Stimulated activated naive CD8-positive, alpha-beta T cell treated with anti-CD3 and anti-CD28 coated beads, Interleukin-15, amount 100 ng/mL, for 72 hours (primary cell): ENCODE measurements at regions not wholly inside any gene's neighbourhood (a gene's known extent, or its start where the extent isn't known, plus 50 kb on each side); places are given as distances from the start of the nearest gene placed in this dataset.
"Not testable (repeated sequence)": the region's sequence is repeated elsewhere in the genome, so short reads cannot be mapped to it uniquely, and the experiment has no call there.

Experiments
- ATAC-seq: fragments of 150-1000 bp; cut with Tn5 transposase; 2 replicates; pipeline ENCODE4 v1.10.0; 2021; ENCODE audit warnings: mild to moderate bottlenecking, moderate library complexity
- DNase-seq, 2 donors: peaks; one replicate each; pipeline ENCODE4 v3.0.0; 2021 to 2022
- H3K27ac Mint-ChIP-seq, 2 donors: one replicate each; pipeline ENCODE4 v1.8.0; 2022; ENCODE audit warnings: mild to moderate bottlenecking in 2 of 2, mixed read lengths in 2 of 2, moderate library complexity in 2 of 2
- H3K27me3 Mint-ChIP-seq: one replicate; pipeline ENCODE4 v1.8.0; 2022; ENCODE audit warnings: mixed read lengths
- H3K4me1 Mint-ChIP-seq: one replicate; pipeline ENCODE4 v1.8.0; 2022; ENCODE audit warnings: mild to moderate bottlenecking, mixed read lengths
- H3K4me3 Mint-ChIP-seq, 2 donors: one replicate each; pipeline ENCODE4 v1.8.0; 2022; ENCODE audit warnings: mild to moderate bottlenecking in 2 of 2, mixed read lengths in 2 of 2, moderate library complexity in 1 of 2
- H3K9me3 Mint-ChIP-seq, 2 donors: one replicate each; pipeline ENCODE4 v1.8.0; 2022; ENCODE audit warnings: mixed read lengths in 2 of 2

DNA sequence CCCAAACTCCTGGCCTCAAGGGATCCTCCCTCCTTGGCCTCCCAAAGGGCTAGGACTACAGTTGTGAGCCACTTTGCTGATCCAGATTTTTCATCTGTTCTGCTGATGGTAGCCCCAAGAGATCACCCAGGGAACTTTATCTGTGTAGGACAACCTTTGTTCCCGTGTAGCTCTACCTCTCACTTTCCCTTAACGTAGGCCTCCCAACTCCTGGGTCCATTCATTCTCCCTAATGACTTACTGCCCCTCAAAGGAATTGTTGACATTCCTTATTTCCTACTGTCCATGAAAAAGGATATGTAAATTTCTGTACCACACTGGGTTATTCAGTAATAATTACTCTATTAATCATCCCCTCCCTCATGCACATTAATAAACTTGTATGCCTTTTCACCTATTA, 51.0 kb upstream of the PHF24 start:
- Mint-ChIP-seq H3K4me3 (no peak overlapping the region), H3K4me1 (no peaks in the 10 kb centered on the region), H3K9me3 (no peaks in the 10 kb centered on the region), H3K27me3 (peaks cover 18% of the 10 kb centered on the region), H3K27ac (no peak overlapping the region)
- DNase-seq (no peak), ATAC-seq (no peak)

DNA sequence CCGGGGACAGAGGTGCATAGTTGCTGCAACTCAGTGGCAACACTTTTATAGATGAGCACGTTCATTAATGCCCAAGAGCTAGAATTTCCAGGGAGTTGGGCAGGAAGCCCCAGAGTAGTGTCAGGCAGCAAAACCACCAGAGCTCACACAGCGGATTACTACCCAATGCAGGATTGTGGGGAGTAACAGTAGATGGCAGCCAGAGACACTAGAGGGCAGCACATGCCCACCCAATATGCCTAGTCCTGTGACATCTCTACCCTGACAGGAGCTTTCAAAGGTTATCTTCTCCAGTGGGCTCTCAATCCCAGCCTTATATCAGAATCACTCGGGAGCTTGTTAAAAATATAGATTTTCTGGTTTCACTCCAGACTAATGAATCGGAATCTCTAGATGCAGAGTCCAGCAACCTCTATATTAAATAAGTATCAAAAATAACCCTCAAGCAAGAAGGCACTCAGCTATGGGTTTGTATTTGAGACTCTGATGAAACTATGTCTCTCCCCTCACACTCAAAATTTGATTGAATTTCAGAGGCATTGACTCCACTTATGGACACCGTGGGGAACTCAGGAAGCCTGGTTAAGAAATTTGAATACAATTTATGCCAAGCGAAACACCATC, 58.4 kb upstream of the PHF24 start:
- Mint-ChIP-seq H3K27me3 (peaks cover 47% of the 10 kb centered on the region), H3K9me3 (no peaks in the 10 kb centered on the region), H3K4me3 (no peak overlapping the region), H3K27ac (no peak overlapping the region), H3K4me1 (no peaks in the 10 kb centered on the region)
- ATAC-seq (peak; percentile 100), DNase-seq (peak; percentile 74 to 75)

DNA sequence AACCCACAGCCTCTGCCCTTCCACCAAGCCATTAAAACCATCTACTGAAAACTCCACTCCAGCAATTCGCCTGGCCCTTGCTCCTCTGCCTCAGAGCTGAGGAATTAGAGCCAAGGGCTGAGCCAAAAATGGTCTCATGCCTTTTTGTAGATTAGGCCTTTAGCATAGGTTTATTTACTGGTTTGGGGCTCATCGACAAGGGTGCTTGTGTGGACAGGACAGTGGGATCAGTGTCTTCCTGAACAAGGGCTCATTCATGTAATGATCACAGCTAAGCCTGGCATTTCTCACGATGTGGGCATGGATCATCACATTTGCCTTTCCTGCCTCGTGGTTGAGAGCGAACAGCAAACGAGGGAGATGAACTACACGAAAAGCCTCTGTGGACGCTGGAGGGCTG, 59.2 kb upstream of the PHF24 start:
- no peak for DNase-seq
- Mint-ChIP-seq H3K27ac (no peak overlapping the region), H3K4me1 (no peaks in the 10 kb centered on the region), H3K27me3 (peaks cover 55% of the 10 kb centered on the region), H3K9me3 (no peaks in the 10 kb centered on the region), H3K4me3 (no peak overlapping the region)
- ATAC-seq, result no peak

DNA sequence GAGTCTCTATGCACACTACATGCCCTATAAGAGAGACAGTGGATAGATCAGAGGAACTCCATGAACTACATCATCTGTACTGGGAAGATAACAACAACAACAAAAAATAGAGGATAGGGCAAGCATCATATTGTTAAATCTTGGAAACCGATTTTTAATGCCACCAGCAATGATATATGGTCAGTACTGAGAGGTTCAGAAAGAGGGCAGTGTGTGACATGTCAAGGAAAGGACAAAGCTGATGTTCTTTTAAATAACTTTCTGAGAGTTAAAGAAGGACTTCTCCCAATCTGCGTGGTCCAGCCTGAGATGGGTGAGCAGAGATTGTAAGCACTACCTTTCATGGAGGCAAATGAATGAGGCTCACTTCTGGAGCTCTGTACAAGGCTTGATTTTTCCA, 62.0 kb upstream of the PHF24 start:
- peaks cover 75% of the 10 kb centered on the region for H3K27me3 Mint-ChIP-seq
- no peak for ATAC-seq
- H3K4me1 Mint-ChIP-seq, result no peaks in the 10 kb centered on the region
- H3K27ac Mint-ChIP-seq, result no peak overlapping the region
- no peak for DNase-seq
- H3K4me3 Mint-ChIP-seq, result no peak overlapping the region
- H3K9me3 Mint-ChIP-seq, result no peaks in the 10 kb centered on the region

DNA sequence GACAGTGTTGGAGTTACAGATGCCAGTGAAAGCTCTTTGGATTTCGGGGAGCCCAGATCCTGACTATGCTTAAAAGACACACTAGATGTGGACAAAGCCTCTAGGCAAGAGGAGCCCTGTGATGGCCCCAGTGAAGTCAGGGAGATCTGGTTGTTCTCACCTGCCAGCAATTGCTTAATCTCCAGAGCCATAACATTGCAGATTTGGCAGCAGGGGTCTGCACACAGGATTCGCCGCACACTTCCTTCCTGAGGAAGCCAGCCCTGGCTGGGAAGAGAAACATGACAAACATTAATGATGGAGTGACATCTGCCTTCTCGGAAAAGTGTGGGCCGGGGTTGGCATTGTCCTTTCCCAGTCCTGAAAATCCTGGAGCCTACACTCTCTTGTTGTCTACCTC, 65.2 kb upstream of the PHF24 start:
- Mint-ChIP-seq H3K9me3 (no peaks in the 10 kb centered on the region), H3K27me3 (peaks cover 57% of the 10 kb centered on the region), H3K27ac (no peak overlapping the region), H3K4me1 (no peaks in the 10 kb centered on the region), H3K4me3 (no peak overlapping the region)
- DNase-seq, result no peak
- no peak for ATAC-seq

DNA sequence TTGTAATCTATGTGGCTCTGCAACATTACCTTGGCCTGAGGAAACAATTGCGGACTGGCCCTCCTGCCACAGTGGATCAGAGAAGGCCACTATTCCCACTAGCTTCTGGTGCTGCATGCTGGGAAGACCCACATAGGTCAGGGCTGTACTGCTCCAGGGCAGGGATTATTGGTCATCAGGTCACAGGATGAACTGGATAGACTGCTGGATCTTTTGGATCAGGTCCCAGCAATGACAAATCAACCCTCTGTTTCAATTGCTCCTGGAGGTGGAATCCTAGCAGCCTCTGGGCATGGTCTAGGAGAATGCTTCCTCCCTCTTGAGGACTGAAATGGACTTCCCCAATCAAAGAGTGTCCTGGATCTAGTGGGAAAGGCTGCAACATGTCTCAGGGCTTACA, 66.7 kb upstream of the PHF24 start:
- H3K4me3 Mint-ChIP-seq, result no peak overlapping the region
- DNase-seq, result no peak
- H3K9me3 Mint-ChIP-seq, result no peaks in the 10 kb centered on the region
- no peak for ATAC-seq
- H3K27ac Mint-ChIP-seq, result no peak overlapping the region
- no peaks in the 10 kb centered on the region for H3K4me1 Mint-ChIP-seq
- peaks cover 45% of the 10 kb centered on the region for H3K27me3 Mint-ChIP-seq

DNA sequence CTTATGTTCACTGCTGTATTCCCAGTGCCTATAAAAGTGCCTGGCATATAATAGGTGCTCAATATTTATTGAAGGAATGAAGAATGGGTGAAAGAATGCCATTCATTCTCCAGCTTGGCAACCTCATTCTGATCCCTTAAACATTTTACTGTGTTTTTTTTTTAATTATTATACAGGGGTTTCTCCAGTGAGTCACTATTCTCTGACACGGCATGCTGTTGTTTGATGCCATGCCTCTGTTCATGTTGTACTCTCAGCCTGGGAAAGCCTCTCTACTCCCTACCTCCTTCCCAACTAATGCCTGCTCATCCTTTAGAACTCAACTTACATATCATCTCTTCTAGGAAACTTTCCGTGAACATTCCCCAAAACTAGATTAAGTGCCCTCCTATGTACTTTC, 70.2 kb upstream of the PHF24 start:
- Mint-ChIP-seq H3K9me3 (no peaks in the 10 kb centered on the region), H3K27me3 (peaks cover 9% of the 10 kb centered on the region), H3K4me1 (no peaks in the 10 kb centered on the region), H3K27ac (no peak overlapping the region), H3K4me3 (no peak overlapping the region)
- DNase-seq (no peak), ATAC-seq (no peak)

DNA sequence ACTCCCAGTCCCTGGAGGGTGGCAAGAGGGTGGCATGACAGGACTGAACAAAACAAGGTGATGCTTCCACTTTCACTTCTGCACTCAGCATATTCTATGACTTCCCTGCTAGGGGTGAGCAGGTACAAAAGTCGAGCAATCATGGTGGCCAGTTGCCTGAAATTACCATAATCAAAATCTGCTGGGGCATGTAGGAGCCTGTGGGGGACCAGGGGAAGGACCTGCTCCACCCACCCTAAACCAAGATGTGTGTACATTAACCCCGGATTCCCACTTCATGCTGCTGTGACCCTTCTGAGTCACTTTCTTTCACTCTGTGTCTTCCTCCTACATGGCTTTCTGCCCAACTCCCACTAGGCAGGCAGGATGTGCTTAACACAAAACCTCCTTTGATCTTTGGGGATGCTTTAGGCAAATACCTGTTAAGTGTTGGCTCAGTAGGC, 73.3 kb upstream of the PHF24 start:
- H3K4me3 Mint-ChIP-seq, result peak overlapping the region in 1 of 2 donors; percentile 1
- H3K27me3 Mint-ChIP-seq, result peaks cover 8% of the 10 kb centered on the region
- H3K4me1 Mint-ChIP-seq, result no peaks in the 10 kb centered on the region
- H3K27ac Mint-ChIP-seq, result no peak overlapping the region
- no peaks in the 10 kb centered on the region for H3K9me3 Mint-ChIP-seq
- ATAC-seq, result peak; percentile 95
- peak; percentile 19 to 61 for DNase-seq

DNA sequence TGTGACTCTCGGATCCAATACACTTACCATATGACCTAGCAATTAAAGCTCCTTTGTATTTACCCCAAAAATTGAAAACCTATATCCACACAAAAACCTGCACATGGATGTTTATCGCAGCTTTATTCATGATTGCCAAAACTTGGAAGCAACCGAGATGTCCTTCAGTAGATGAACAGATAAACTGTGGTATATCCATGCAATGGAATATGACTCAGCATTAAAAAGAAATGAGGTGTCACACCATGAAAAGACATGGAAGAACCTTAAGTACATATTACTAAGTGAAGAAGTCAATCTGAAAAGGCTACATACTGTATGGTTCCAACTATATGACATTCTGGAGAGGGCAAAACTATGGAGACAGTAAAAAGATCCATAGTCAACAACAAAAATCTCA, 82.0 kb upstream of the PHF24 start:
- Mint-ChIP-seq H3K27ac (no peak overlapping the region), H3K4me1 (no peaks in the 10 kb centered on the region), H3K27me3 (peaks cover 47% of the 10 kb centered on the region), H3K4me3 (no peak overlapping the region), H3K9me3 (no peaks in the 10 kb centered on the region)
- DNase-seq (no peak), ATAC-seq (no peak)

DNA sequence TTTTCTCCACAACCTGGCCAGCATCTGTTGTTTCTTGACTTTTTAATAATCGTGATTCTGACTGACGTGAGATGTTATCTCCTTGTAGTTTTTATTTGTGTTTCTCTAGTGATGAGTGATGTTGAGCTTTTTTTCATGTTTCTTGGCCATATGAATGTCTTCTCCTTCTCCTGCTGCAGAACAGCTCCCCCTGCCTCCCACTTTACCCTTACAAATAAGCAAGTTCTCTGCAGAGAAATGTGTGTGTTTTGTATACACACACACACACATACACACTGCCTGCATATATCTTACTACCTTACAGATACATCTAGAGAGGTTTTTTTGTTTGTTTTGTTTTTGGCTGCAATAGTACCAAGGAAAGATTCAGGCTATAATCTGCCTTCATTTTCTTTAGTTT, 88.7 kb upstream of the PHF24 start:
- Mint-ChIP-seq H3K9me3 (peaks cover under 1% of the 10 kb centered on the region in 2 donors), H3K27me3 (peaks cover 18% of the 10 kb centered on the region), H3K4me1 (no peaks in the 10 kb centered on the region), H3K4me3 (no peak overlapping the region), H3K27ac (no peak overlapping the region)
- ATAC-seq, result no peak
- DNase-seq, result no peak

DNA sequence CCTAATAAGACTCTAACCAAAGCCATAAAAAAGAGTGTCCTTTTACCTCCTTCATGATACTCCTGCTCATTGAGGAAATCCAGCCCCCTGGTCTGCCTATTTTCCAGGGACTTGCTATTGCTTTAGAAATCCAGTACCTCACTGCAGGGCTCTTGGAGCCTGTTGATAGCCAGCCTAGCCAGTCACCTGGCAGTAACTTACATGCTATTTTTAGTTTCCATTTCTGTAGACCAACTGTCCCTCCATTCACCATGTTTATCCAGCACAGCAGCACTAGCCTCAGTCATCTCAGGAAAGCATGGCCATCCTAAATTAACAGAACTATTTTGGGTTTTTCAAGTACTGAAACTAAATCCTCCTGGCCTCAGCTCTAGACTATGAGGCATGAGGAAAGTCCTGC, 91.5 kb upstream of the PHF24 start:
- DNase-seq, result no peak
- no peaks in the 10 kb centered on the region for H3K4me1 Mint-ChIP-seq
- H3K4me3 Mint-ChIP-seq, result no peak overlapping the region
- H3K9me3 Mint-ChIP-seq, result peaks cover 10 to 15% of the 10 kb centered on the region in 2 donors
- ATAC-seq, result no peak
- peaks cover 34% of the 10 kb centered on the region for H3K27me3 Mint-ChIP-seq
- no peak overlapping the region for H3K27ac Mint-ChIP-seq

DNA sequence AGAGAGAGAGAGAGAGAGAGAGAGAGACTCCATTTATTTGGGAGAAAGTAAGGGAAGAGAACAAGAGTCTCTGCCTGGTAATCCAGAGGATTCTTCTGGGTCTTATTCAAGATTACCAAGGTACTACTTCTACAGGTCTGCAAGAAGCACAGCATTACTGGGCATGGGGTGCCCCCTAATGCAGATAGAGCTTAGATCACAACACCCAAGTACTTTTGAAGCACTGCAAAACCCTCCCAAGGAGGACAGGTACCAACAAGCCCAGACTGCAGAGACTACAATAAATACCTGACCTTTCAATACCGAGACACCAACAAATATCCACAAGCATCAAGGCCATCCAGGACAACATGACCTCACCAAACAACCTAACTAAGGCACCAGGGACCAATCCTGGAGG, 94.7 kb upstream of the PHF24 start:
- Mint-ChIP-seq H3K4me1 (no peaks in the 10 kb centered on the region), H3K27ac (peak overlapping the region in 1 of 2 donors; percentile 79), H3K27me3 (peaks cover 51% of the 10 kb centered on the region), H3K9me3 (peaks cover 10 to 16% of the 10 kb centered on the region in 2 donors), H3K4me3 (no peak overlapping the region)
- DNase-seq (no peak), ATAC-seq (no peak)

DNA sequence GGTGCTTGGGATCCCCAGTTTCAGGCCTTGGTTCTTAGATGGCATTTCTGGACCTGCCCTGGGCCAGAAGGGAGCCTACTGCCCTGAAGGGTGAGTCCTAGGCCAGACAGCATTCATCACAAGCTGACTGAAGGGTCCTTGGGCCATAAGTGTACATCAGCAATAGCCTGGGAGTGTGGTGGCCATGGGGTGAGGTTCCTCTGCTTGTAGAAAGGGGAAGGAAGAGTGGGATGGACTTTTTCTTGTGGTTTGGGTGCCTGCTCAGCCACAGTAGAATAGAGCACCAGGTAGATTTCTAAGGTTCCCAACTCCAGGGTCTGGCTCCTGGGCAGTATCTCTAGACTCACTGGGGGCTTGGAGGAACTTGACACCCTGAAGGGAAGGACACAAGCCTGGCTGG, 95.2 kb upstream of the PHF24 start:
- H3K4me3 Mint-ChIP-seq, result no peak overlapping the region
- peak overlapping the region in 1 of 2 donors; percentile 79 for H3K27ac Mint-ChIP-seq
- no peak for ATAC-seq
- H3K27me3 Mint-ChIP-seq, result peaks cover 57% of the 10 kb centered on the region
- H3K4me1 Mint-ChIP-seq, result no peaks in the 10 kb centered on the region
- H3K9me3 Mint-ChIP-seq, result peaks cover 10 to 22% of the 10 kb centered on the region in 2 donors
- no peak for DNase-seq

DNA sequence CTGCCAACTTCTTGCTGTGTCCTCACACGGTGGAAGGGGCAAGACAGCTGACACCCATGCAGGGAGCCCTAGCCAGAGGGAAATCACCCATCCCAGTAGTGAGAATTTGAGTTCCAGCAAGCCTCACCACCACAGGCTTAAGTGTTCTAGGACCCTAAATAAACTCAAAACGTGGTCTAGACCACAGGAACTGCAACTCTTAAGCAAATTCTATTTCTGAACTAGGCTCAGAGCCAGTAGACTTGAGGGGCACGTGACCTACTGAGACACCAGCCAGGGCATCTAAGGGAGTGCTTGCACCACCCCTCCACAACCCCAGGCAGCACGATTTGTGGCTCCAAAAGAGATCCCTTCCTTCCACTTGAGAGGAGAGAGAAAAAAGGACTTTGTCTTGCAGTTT, 96.0 kb upstream of the PHF24 start:
- H3K4me3 Mint-ChIP-seq, result no peak overlapping the region
- ATAC-seq, result no peak
- H3K4me1 Mint-ChIP-seq, result no peaks in the 10 kb centered on the region

DNA sequence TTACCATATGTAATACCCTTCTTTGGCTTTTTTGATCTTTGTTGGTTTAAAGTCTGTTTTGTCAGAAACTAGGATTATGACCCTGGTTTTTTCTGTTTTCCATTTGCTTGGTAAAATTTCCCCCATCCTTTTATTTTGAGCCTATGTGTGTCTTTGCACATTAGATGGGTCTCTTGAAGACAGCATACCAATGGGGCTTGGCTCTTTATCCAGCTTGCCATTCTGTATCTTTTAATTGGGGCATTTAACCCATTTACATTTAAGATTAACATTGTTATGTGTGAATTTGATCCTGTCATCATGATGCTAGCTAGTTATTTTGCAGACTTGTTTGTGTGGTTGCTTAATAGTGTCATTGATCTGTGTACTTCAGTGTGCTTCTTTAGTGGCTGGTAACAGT, 103.1 kb upstream of the PHF24 start:
- H3K4me1 Mint-ChIP-seq, DNase-seq, H3K4me3 Mint-ChIP-seq, ATAC-seq, H3K27ac Mint-ChIP-seq: not testable (repeated sequence)
- Mint-ChIP-seq H3K27me3 (peaks cover 36% of the 10 kb centered on the region), H3K9me3 (peaks cover 6 to 20% of the 10 kb centered on the region in 2 donors)

More for the DNA sequence above, 96.0 kb upstream of the PHF24 start:
- no peak for DNase-seq
- H3K27ac Mint-ChIP-seq, result no peak overlapping the region
- H3K9me3 Mint-ChIP-seq, result peaks cover 10 to 29% of the 10 kb centered on the region in 2 donors
- H3K27me3 Mint-ChIP-seq, result peaks cover 63% of the 10 kb centered on the region

DNA sequence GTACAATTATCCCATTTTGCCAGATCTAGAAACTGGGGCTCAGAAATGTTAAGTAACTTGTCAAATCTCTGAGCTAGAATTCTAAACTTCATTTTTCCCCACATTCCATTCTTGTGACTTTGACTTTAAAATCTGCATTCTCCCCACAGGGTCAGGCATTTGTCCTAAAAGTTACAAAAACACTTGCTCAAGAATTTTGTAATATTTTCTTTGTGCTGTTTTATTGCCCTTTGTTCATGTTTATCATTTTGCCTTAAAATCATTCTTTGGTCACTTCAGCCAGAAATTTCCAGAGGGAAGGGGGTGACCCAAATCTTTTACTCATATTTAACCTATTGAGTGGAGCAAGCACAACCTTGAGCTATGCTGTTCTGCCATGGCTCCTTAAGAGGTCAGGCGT, 120.1 kb upstream of the CCL21 start:
- Mint-ChIP-seq H3K27me3 (no peaks in the 10 kb centered on the region), H3K4me3 (no peak overlapping the region), H3K9me3 (no peaks in the 10 kb centered on the region), H3K27ac (no peak overlapping the region), H3K4me1 (no peaks in the 10 kb centered on the region)
- DNase-seq, result no peak
- ATAC-seq, result no peak

DNA sequence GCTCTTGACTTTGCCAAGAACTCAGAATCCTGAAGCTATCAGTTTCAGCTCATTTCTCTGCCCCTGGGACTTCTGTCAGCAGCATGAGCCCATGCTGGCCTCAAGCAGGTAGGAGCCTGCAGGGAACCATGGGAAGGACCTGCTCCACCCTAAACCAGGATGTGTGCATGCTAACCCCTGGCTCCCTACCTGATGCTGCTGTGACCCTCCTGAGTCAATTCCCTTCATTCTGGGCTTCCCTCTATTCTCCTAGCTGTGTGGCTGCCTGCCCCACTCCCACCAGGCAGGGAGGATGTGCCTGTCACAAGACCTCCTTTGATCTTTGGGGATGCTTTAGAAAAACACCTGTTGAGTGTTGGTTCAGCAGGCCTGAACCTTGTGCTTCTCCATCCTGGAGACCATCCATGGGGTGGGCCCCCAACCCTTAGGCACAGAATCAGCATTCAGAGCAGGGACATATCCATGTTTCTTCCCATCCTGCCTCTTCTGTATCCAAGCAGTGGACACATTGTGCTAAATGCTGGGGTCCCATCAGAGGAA, 117.1 kb upstream of the CCL21 start:
- Mint-ChIP-seq H3K9me3 (no peaks in the 10 kb centered on the region), H3K4me3 (no peak overlapping the region), H3K27ac (no peak overlapping the region), H3K27me3 (no peaks in the 10 kb centered on the region), H3K4me1 (no peaks in the 10 kb centered on the region)
- ATAC-seq, result no peak
- no peak for DNase-seq
